HEK293T (cell line): ENCODE measurements at regions not wholly inside any gene's neighbourhood (a gene's known extent, or its start where the extent isn't known, plus 50 kb on each side); places are given as distances from the start of the nearest gene placed in this dataset.
"Not testable (repeated sequence)": the region's sequence is repeated elsewhere in the genome, so short reads cannot be mapped to it uniquely, and the experiment has no call there.

Experiments
- CTCF ChIA-PET: fragments of 350-600 bp; formaldehyde crosslinking; extraction: SDS; loops from one replicate; lab custom pipeline; 2021; ENCODE audit warnings: antibody characterized with exemption, inconsistent platforms; lab: Yijun Ruan, JAX
- POLR2A ChIA-PET: fragments of 350-600 bp; formaldehyde crosslinking; extraction: SDS; loops from one replicate; lab custom pipeline; 2020; ENCODE audit warnings: antibody characterized with exemption, inconsistent platforms; lab: Yijun Ruan, JAX
- DNase-seq: peaks from one replicate; pipeline ENCODE4 v3.0.0; 2012; ENCODE audit warnings: mixed read lengths; ENCODE audit errors: extremely low spot score
- ARNT ChIP-seq: fragments of 450-650 bp; IDR thresholded peaks from 2 replicates; pipeline ENCODE4 v1.6.1; 2017; ENCODE audit warnings: mild to moderate bottlenecking
- BHLHE40 ChIP-seq: fragments of 450-650 bp; IDR thresholded peaks from 2 replicates; pipeline ENCODE4 v1.6.1; 2016; ENCODE audit warnings: mild to moderate bottlenecking, moderate library complexity, borderline replicate concordance
- CTBP1 ChIP-seq: fragments of 450-650 bp; IDR thresholded peaks from 2 replicates; pipeline ENCODE4 v1.6.1; 2016; ENCODE audit warnings: borderline replicate concordance
- ELF4 ChIP-seq: fragments of 450-650 bp; IDR thresholded peaks from 2 replicates; pipeline ENCODE4 v1.6.1; 2017; ENCODE audit warnings: antibody characterized with exemption
- FOXA1 ChIP-seq: fragments of 450-650 bp; IDR thresholded peaks from 2 replicates; pipeline ENCODE4 v1.6.1; 2016; ENCODE audit warnings: mild to moderate bottlenecking
- FOXK2 ChIP-seq: fragments of 450-650 bp; IDR thresholded peaks from 2 replicates; pipeline ENCODE4 v1.6.1; 2016; ENCODE audit warnings: mild to moderate bottlenecking
- FOXM1 ChIP-seq: fragments of 450-650 bp; IDR thresholded peaks from 2 replicates; pipeline ENCODE4 v1.6.1; 2017; ENCODE audit warnings: mild to moderate bottlenecking, borderline replicate concordance
- HDGF ChIP-seq: fragments of 450-650 bp; IDR thresholded peaks from 2 replicates; pipeline ENCODE4 v1.6.1; 2017; ENCODE audit warnings: antibody characterized with exemption, borderline replicate concordance
- L3MBTL2 ChIP-seq: fragments of 450-650 bp; conservative IDR thresholded peaks from 2 replicates; pipeline ENCODE4 v1.6.1; 2016; ENCODE audit warnings: mild to moderate bottlenecking
- LEF1 ChIP-seq: fragments of 450-650 bp; IDR thresholded peaks from 2 replicates; pipeline ENCODE4 v1.6.1; 2017; ENCODE audit warnings: mild to moderate bottlenecking, borderline replicate concordance
- NFRKB ChIP-seq: fragments of 450-650 bp; IDR thresholded peaks from 2 replicates; pipeline ENCODE4 v1.6.1; 2016; ENCODE audit warnings: mild to moderate bottlenecking, moderate library complexity
- PKNOX1 ChIP-seq: fragments of 450-650 bp; IDR thresholded peaks from 2 replicates; pipeline ENCODE4 v1.6.1; 2016
- SP1 ChIP-seq: fragments of 450-650 bp; IDR thresholded peaks from 2 replicates; pipeline ENCODE4 v1.6.1; 2017
- SUZ12 ChIP-seq: fragments of 450-650 bp; IDR thresholded peaks from 2 replicates; pipeline ENCODE4 v1.6.1; 2016; ENCODE audit warnings: mild to moderate bottlenecking
- TARDBP ChIP-seq: fragments of 450-650 bp; IDR thresholded peaks from 2 replicates; pipeline ENCODE4 v1.6.1; 2016
- ZNF384 ChIP-seq: fragments of 450-650 bp; IDR thresholded peaks from 2 replicates; pipeline ENCODE4 v1.6.1; 2016

- CTCF ChIA-PET = no interaction called here
- DNase-seq = no peak
- TF ChIP-seq HDGF = no peak
- no peak for TF ChIP-seq ZNF384
- no peak for TF ChIP-seq BHLHE40
- TF ChIP-seq L3MBTL2 = no peak
- TF ChIP-seq LEF1 = no peak
- no peak for TF ChIP-seq PKNOX1
- no peak for TF ChIP-seq ELF4
- no peak for TF ChIP-seq TARDBP
- no peak for TF ChIP-seq FOXA1
- no peak for TF ChIP-seq NFRKB
- no peak for TF ChIP-seq ARNT
- TF ChIP-seq FOXM1 = no peak
- TF ChIP-seq FOXK2 = no peak
- no peak for TF ChIP-seq SUZ12
- TF ChIP-seq CTBP1 = no peak
- TF ChIP-seq SP1 = no peak
- POLR2A ChIA-PET = no interaction called here
These were observed 255.2 kb downstream of the MDFIC start for GRCh38 chr7:115177103-115177502.

GRCh38 chr7:115172397-115172796 lies 250.5 kb downstream of the MDFIC start:
- POLR2A ChIA-PET, CTCF ChIA-PET, DNase-seq: not testable (repeated sequence)

- ChIA-PET CTCF (no interaction called here), POLR2A (no interaction called here)
- DNase-seq = no peak
- TF ChIP-seq ARNT = no peak
- TF ChIP-seq CTBP1 = no peak
- TF ChIP-seq SP1 = no peak
- TF ChIP-seq BHLHE40 = no peak
These were observed 232.0 kb downstream of the MDFIC start for GRCh38 chr7:115153769-115154477.

- CTCF ChIA-PET = no interaction called here
- TF ChIP-seq SP1 (no peak), TARDBP (no peak), FOXM1 (no peak), NFRKB (no peak)
- no peak for DNase-seq
- POLR2A ChIA-PET = no interaction called here
These were observed 231.3 kb downstream of the MDFIC start for GRCh38 chr7:115153176-115153575.

- CTCF ChIA-PET = no interaction called here
- DNase-seq = no peak
- POLR2A ChIA-PET = no interaction called here
- TF ChIP-seq CTBP1 = no peak
- TF ChIP-seq SP1 = no peak
- TF ChIP-seq LEF1 = no peak
- TF ChIP-seq BHLHE40 = no peak
These were observed 224.3 kb downstream of the MDFIC start for GRCh38 chr7:115146148-115146547.

GRCh38 chr7:115145512-115145911 lies 223.6 kb downstream of the MDFIC start:
- ChIA-PET CTCF (interaction anchor here (0.6 kb wide), 1 partner anchor 86 kb away, joined by 4 read pairs; no protein-coding TSS in a partner anchor), POLR2A (no interaction called here)
- DNase-seq = no peak
- TF ChIP-seq PKNOX1 (no peak), L3MBTL2 (no peak), CTBP1 (no peak), SP1 (no peak), SUZ12 (no peak), ARNT (no peak), NFRKB (no peak), ELF4 (no peak), BHLHE40 (no peak), ZNF384 (no peak), FOXA1 (no peak), LEF1 (no peak), TARDBP (no peak), FOXK2 (no peak), HDGF (no peak)

GRCh38 chr7:115137816-115138215 lies 215.9 kb downstream of the MDFIC start:
- ChIA-PET CTCF (no interaction called here), POLR2A (no interaction called here)
- TF ChIP-seq SP1 = no peak
- no peak for TF ChIP-seq BHLHE40
- no peak for TF ChIP-seq CTBP1
- TF ChIP-seq SUZ12 = no peak
- DNase-seq = no peak

- ChIA-PET POLR2A (no interaction called here), CTCF (no interaction called here)
- no peak for DNase-seq
These were observed 215.0 kb downstream of the MDFIC start for GRCh38 chr7:115136796-115137443.

More at GRCh38 chr7:115136796-115137443, 215.0 kb downstream of the MDFIC start:
- TF ChIP-seq FOXA1 (no peak), ZNF384 (no peak), FOXK2 (no peak), NFRKB (no peak), LEF1 (no peak)
